Spleen (tissue), 11 donors: ENCODE measurements at regions not wholly inside any gene's neighbourhood (a gene's known extent, or its start where the extent isn't known, plus 50 kb on each side); places are given as distances from the start of the nearest gene placed in this dataset.

ENCODE experiments used
- DNase-seq: peaks from one replicate; pipeline ENCODE4 v3.0.0-alpha.2; 2020
- H3K27ac ChIP-seq, 8 donors: fragments of 200-600 bp; sonication (generic) in 7 of 8; 1 replicate in 4 of 8; 2 replicates in 4 of 8; pipeline versions ENCODE4 v1.5.0 to v1.8.0; 2016 to 2021; ENCODE audit warnings: inconsistent platforms in 4 of 8, mild to moderate bottlenecking in 4 of 8, moderate library complexity in 1 of 8
- H3K27me3 ChIP-seq, 7 donors: fragments of 200-600 bp; sonication (generic) in 6 of 7; replicated peaks in 1 of 7; 1 replicate in 4 of 7; 2 replicates in 3 of 7; pipeline versions ENCODE4 v1.5.0 to v1.8.0; 2016 to 2021; ENCODE audit warnings: inconsistent platforms in 3 of 7, mild to moderate bottlenecking in 1 of 7
- H3K36me3 ChIP-seq, 6 donors: fragments of 200-600 bp; sonication (generic) in 5 of 6; 1 replicate in 4 of 6; 2 replicates in 2 of 6; pipeline versions ENCODE4 v1.5.0 to v1.8.0; 2016 to 2021; ENCODE audit warnings: inconsistent platforms in 2 of 6
- H3K4me1 ChIP-seq, 6 donors: fragments of 200-600 bp; sonication (generic) in 5 of 6; 1 replicate in 3 of 6; 2 replicates in 3 of 6; pipeline versions ENCODE4 v1.5.0 to v1.8.0; 2016 to 2021; ENCODE audit warnings: inconsistent platforms in 3 of 6
- H3K4me3 ChIP-seq, 8 donors: fragments of 200-600 bp; sonication (generic) in 7 of 8; 1 replicate in 4 of 8; 2 replicates in 4 of 8; pipeline versions ENCODE4 v1.5.0 to v1.8.0; 2016 to 2021; ENCODE audit warnings: inconsistent platforms in 4 of 8, mild to moderate bottlenecking in 4 of 8, moderate library complexity in 2 of 8
- H3K9me3 ChIP-seq, 8 donors: fragments of 200-600 bp; sonication (generic) in 7 of 8; 1 replicate in 4 of 8; 2 replicates in 4 of 8; pipeline versions ENCODE4 v1.5.0 to v1.8.0; 2016 to 2021; ENCODE audit warnings: inconsistent platforms in 4 of 8
- POLR2A ChIP-seq, 3 donors: fragments of 450-650 bp; IDR thresholded peaks; one replicate each; pipeline ENCODE4 v1.5.1; 2017; ENCODE audit warnings: antibody characterized with exemption in 3 of 3, mild to moderate bottlenecking in 1 of 3
- POLR2AphosphoS5 ChIP-seq, 3 donors: sonication (generic); formaldehyde crosslinking; IDR thresholded peaks; one replicate each; pipeline ENCODE4 v1.5.1; 2017; ENCODE audit warnings: antibody characterized with exemption in 3 of 3
- WGBS, 5 donors: extraction: QIAGEN DNeasy Blood & Tissue Kit in 3 of 5; methylation state at CpG; one replicate each; pipeline versions ENCODE4 v1.1.5 to v1.1.7; 2013 to 2018; 5-methylcytosine and 5-hydroxymethylcytosine counted together
- intact Hi-C: fragments of 100-400 bp; cut with DNase I; formaldehyde crosslinking; loops from one replicate; pipeline ENCODE4 v1.15.0; 2023; ENCODE audit warnings: low total_unique reads
- TF ChIP-seq, protein P1 (sequence below), 11 experiments: fragments of 200-600 bp in 7 of 11; fragments of 450-650 bp in 4 of 11; sonication (generic) in 4 of 11; IDR thresholded peaks in 8 of 11; conservative IDR thresholded peaks in 3 of 11; 1 replicate in 7 of 11; 2 replicates in 4 of 11; pipeline versions ENCODE4 v1.4.0 to v1.8.0; 2016 to 2021; ENCODE audit warnings: antibody characterized with exemption in 11 of 11, inconsistent platforms in 4 of 11, mild to moderate bottlenecking in 1 of 11
- donor health status: healthy with polysubstance abuse.
- donor health status: DM: no; HTN: no; CAD: no; lungs with moderate emphysema.
- donor health status: DM: no; HTN: no; CAD: no.
- donor health status: Bipolar disorder and iron deficiency.
- donor health status: healthy.
- donor health status: DM: no; HTN: no; CAD: no.
- donor health status: DM: yes; HTN: yes; CAD: no.

DNA sequence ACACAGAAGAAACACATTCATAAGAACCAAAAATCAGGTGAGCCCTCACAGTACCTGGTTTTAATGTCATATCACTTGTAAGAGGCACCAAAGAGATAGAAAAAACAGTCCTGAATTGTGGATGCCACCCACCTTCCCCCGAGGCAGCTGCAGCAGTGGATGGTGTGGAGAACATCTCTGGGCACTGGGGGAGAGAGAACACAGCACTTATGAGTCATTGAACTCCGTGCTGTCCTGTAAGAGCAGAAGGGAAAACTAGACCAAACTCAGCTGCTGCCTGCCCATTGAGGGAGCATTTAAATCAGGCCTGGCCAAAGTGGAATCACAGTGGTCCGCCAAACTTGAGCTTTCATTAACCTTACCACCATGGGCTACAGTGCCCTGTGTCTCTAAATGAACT is 296.2 kb downstream of the SPATA31D1 start:
- H3K4me3 ChIP-seq: no peak overlapping the region
- WGBS, 5 donors: 73 to 91% (median 82%) methylated on average over 2 to 3 of the region's 3 CpGs

DNA sequence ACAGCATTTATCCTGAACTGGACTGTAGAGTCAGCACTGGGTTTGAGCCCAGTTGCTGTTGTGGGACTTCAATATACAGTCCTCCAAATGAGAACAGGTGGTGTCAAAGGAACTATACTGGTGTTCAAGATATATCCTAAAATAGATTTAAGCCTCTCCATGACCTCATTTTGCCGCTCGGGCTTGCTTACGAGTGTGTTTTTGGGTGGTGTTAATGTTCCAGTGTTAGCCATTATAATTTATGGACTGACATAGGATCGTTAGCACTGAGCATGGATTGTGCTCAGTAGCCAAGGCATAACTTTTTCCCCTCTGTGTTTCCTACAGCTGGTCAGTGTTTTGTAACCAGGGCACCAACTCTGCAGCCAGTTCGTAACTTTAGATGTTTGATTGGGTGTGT is 306.6 kb downstream of the SPATA31D1 start:
- peaks cover 0 to 10% (median 4%) of the 10 kb centered on the region in 8 donors for H3K9me3 ChIP-seq
- no peak overlapping the region for H3K4me3 ChIP-seq
- WGBS, 5 donors: 90 to 96% (median 93%) methylated on average over 5 of the region's 5 CpGs
- no peaks in the 10 kb centered on the region for H3K36me3 ChIP-seq
- no peak overlapping the region for H3K27ac ChIP-seq
- H3K4me1 ChIP-seq: no peaks in the 10 kb centered on the region
- no peak for DNase-seq
- intact Hi-C loops: no loop called here
- no peaks in the 10 kb centered on the region for H3K27me3 ChIP-seq
- TF ChIP-seq POLR2AphosphoS5 (IDR thresholded peaks at IDR 0.05) (no peak), POLR2A (IDR thresholded peaks at IDR 0.05) (no peak)
- TF ChIP-seq, protein P1, sequence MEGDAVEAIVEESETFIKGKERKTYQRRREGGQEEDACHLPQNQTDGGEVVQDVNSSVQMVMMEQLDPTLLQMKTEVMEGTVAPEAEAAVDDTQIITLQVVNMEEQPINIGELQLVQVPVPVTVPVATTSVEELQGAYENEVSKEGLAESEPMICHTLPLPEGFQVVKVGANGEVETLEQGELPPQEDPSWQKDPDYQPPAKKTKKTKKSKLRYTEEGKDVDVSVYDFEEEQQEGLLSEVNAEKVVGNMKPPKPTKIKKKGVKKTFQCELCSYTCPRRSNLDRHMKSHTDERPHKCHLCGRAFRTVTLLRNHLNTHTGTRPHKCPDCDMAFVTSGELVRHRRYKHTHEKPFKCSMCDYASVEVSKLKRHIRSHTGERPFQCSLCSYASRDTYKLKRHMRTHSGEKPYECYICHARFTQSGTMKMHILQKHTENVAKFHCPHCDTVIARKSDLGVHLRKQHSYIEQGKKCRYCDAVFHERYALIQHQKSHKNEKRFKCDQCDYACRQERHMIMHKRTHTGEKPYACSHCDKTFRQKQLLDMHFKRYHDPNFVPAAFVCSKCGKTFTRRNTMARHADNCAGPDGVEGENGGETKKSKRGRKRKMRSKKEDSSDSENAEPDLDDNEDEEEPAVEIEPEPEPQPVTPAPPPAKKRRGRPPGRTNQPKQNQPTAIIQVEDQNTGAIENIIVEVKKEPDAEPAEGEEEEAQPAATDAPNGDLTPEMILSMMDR (IDR thresholded peaks at IDR 0.05 in 8 of 11, conservative IDR thresholded peaks at IDR 0.05 in 3 of 11): no peak

More for the DNA sequence above, 296.2 kb downstream of the SPATA31D1 start:
- intact Hi-C loops: no loop called here
- Histone ChIP-seq H3K27me3 (no peaks in the 10 kb centered on the region), H3K36me3 (no peaks in the 10 kb centered on the region), H3K4me1 (no peaks in the 10 kb centered on the region), H3K27ac (no peak overlapping the region), H3K9me3 (peaks cover 0 to 36% (median 25%) of the 10 kb centered on the region in 8 donors)
- TF ChIP-seq, protein P1 (IDR thresholded peaks at IDR 0.05 in 8 of 11, conservative IDR thresholded peaks at IDR 0.05 in 3 of 11): no peak
- DNase-seq: no peak

DNA sequence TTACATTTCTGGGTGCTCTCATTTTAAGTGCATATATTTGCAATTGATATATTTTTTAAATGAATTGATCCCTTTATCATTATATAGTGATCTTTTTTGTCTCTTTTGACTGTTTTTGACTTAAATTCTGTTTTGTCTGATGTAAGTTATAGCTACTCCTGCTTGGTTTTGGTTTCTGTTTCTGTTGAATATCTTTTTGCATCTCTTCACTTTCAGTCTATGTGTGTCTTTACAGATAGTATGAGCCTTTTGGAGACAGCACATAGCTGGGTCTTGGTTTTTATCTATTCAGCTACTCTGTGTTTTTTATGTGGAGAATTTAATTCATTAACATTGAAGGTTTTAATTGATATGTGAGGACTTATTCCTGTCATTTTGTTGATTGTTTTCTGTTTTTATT is 311.3 kb downstream of the SPATA31D1 start:
- peaks cover 0 to 28% (median 17%) of the 10 kb centered on the region in 8 donors for H3K9me3 ChIP-seq
- H3K36me3 ChIP-seq: no peaks in the 10 kb centered on the region
- no peaks in the 10 kb centered on the region for H3K4me1 ChIP-seq
- no peak overlapping the region for H3K27ac ChIP-seq
- no peak for TF ChIP-seq POLR2AphosphoS5 (IDR thresholded peaks at IDR 0.05)
- no peaks in the 10 kb centered on the region for H3K27me3 ChIP-seq
- intact Hi-C loops: no loop called here
- no peak overlapping the region for H3K4me3 ChIP-seq
- DNase-seq: no peak

DNA sequence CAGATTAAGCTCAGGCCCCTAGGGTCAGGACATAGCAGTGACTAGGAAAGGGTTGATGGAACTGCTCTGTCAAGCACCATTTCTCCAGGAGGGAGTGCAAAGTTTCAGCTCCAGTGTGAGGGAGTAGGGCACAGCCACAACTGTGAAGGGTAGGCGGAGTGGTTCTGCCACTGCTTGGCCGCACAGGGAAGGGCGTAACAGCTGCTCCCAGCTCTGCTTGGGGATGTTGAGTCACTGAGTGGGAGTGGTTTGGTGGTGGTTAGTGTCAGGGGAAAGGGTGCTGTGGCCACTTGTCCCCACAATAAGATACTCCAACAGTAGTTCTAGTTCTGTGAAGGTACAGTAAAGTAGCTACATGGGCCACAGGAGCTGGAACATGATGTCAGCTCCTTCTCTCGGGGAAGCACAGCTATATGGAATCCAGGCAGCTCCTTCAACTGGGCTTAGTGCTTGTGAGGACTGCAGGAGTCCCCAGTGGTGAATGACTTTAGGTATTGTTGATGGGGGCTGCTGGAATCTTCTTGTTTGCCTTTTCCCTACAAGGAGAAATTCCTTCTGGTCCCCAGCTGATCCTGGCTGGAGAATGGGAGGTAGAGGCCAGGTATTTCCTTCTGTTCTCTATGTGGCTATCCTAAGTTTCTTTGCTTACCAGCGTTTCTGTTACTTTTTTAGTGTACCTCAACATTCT is 314.5 kb downstream of the SPATA31D1 start:
- WGBS, 5 donors: 80 to 92% (median 88%) methylated on average over 5 of the region's 5 CpGs
- H3K27ac ChIP-seq: no peak overlapping the region
- intact Hi-C loops: no loop called here
- H3K27me3 ChIP-seq: no peaks in the 10 kb centered on the region
- no peak overlapping the region for H3K4me3 ChIP-seq
- no peaks in the 10 kb centered on the region for H3K36me3 ChIP-seq
- no peaks in the 10 kb centered on the region for H3K4me1 ChIP-seq
- peaks cover 0 to 28% (median 17%) of the 10 kb centered on the region in 8 donors for H3K9me3 ChIP-seq
- DNase-seq: no peak
- TF ChIP-seq POLR2A (IDR thresholded peaks at IDR 0.05): no peak
- no peak for TF ChIP-seq POLR2AphosphoS5 (IDR thresholded peaks at IDR 0.05)
- TF ChIP-seq, protein P1 (IDR thresholded peaks at IDR 0.05 in 8 of 11, conservative IDR thresholded peaks at IDR 0.05 in 3 of 11): no peak
